ENCODE measurements at regions not wholly inside any gene's neighbourhood (a gene's known extent, or its start where the extent isn't known, plus 50 kb on each side); places are given as distances from the start of the nearest gene placed in this dataset.

- TF ChIP-seq CTCF (IDR thresholded peaks at IDR 0.05) (no peak), POLR2A (IDR thresholded peaks at IDR 0.05) (no peak)
Measured at GRCh38 chr10:45059632-45060031, 58.9 kb downstream of the ZNF22 start.

Measured in testis (tissue), 2 donors.